ENCODE measurements at regions not wholly inside any gene's neighbourhood (a gene's known extent, or its start where the extent isn't known, plus 50 kb on each side); places are given as distances from the start of the nearest gene placed in this dataset.

DNA sequence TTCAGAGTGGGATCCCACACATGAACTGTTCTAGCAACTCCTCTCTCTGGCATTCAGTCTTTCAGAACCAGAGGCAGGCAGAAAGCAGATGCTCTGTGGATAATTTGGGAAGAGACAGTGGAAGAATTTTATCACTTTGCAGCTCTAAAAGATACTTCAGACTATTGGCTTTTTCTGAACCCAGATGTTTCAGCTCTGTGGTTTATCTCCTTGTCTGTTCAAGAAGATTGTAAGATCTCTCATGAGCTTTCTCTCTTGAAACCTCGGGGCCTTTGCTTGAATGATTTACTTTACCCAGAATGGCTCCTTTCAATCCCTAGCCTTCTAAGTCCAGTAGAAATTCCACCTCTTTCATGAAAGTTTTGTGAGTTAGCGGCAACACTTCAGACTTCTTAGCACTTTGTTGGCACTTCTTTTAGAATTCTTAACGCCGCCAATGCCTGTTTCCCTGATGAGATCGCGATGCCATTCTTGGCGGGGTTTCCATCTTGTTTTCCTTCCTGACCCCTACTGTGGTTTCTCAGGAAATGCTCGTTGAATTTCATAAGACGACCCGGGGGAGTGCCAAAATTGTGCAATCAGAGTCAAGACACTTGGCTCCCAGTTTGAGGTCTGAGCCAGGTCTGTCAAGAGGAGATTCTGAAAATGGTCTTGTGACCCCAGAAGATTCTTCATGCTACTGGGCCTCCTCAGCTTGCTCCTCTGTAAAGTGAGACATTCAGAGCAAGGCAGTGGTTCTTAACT, 107.0 kb upstream of the PRICKLE1 start:
- no peak for DNase-seq

GRCh38 chr12:42695490-42695995, 106.0 kb upstream of the PRICKLE1 start:
- no peak for DNase-seq

DNA sequence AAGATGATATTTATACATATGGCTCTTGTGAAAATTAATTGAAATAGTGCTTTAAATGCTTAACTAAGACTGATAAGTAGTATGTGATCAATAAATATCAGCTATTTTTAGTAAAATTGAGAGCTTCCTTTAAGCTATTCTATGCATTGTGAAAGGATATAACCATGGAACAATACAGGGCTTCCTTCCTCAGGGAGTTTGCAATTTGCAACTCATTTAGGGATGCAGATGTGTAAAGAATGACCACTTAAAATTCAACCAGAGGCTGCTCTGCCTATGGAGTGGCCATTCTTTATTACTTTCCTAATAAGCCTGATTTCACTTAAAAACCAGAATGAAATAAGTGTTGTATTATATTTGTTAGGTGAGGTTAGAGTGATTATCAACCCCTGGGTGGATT, 103.2 kb upstream of the PRICKLE1 start:
- no peak for DNase-seq

- no peak for DNase-seq
Measured at GRCh38 chr12:42691991-42692557, 102.5 kb upstream of the PRICKLE1 start.

DNA sequence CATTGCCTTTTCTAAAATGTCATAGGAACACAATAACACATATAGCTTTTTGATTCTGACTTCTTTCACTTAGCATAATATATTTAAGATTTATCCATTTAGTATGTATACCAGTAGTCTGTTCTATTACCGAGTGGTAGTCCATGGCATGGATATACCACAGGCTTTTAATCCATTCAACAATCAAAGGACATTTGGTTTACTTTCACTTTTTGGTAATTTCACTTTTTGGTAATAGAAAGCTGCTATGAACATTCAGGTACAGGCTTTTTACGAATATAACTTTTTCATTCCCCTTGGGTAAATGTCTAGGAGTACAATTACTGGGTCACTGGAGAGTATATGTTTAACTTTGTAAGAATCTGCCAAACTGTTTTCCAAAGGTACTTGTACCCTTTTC, 100.7 kb upstream of the PRICKLE1 start:
- no peak for DNase-seq

DNA sequence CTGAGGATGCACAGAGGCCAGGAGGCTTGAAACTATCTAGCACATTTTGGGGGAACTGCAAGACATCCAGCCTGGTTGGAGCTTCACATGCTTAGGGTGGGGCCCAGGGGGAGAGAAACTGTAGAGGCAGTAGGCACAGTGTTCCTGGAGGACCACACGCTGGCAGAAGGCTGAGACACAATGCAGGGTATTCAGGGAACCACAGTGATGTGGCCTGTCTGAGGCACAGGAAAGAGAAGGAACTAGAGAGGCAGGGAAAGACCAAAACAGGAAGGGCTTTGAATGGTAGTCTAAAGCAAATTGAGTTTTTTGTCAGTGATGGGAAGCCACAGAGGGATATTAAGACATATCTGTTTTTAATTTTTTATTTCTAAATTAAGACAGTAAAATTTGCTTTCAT, 100.2 kb upstream of the PRICKLE1 start:
- no peak for DNase-seq

DNA sequence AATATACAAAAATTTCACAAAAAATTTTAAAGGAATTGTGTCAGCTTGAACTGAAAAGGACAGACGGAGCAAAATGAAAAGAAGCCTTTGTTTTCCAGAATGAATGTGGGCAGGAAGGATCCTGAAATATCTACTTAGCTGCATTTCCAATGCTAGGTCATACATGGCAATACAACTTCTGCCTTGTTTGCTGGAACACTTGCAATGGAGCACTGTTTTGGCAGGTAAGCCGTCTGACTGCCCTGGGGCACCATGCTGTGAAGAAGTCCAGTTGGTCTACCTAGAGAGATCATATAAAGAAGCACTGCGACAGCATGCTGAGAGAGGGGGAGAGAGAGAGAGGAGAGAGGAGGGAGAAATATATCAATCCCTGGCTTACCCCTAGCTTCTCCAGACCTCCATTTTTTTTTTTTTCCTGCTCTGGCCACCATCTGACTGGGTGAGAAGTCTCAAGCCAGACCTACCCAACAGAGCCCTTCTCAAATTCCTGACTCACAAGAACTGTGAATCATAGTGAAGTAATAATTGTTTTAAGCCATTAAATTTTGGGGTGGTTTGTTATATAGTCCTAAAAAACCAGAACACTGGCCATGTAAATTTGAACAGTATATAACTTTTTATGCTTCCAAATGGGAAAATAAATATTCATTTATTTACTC, 97.1 kb upstream of the PRICKLE1 start:
- no peak for DNase-seq

DNA sequence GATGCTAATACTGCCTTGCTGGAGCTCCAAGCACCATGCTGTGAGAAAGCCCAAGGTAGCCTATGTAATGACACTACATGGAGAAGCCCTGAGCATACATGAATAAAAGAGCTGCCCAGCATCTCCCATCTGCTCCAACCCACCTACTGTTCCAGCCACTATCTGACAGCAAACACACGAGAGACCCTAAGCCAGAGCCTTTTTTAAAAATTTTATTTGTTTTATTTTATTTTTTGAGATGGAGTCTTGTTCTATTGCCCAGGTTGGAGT, 95.2 kb upstream of the PRICKLE1 start:
- no peak for DNase-seq

DNA sequence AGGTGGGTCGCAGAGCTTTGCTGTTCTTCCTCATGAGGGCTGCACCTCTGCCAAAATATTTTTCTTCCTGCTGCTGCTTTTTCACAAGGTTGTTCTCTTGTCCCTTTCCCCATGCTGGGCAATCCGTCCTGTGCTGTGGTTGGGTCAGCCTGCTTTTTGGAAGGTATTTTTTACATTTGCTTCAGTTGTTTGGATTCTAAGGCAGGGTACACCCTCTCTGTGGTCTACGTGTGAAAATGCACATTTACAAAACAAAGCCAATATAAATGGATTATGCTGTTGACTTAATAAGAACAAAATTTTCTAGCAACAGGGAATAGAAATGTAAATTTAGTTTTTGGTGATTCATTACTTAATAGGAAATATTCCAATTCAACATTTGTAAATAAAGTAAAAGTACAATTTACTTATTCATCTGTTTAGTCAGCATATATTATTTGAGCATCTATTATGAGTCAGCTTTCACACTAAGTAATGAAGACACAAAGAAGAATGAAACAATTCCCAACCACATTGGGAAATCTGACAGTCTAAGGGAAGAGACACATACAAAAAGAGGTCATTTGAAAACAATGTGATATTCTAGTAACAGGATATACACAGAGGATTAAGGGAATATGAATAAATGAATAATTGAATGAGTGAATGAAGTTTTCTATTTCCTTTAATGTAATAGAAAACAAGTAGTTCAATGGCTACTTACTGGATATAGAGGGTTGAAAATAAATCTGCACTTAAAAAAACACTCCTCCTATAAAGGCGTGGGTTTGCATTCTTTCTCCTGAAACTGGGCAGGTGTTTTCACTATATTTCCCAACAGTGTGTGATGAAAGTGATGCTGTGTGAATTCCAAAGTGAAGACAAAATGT, 94.6 kb upstream of the PRICKLE1 start:
- DNase-seq: no peak

- no peak for DNase-seq
Measured at GRCh38 chr12:42683266-42683665, 93.7 kb upstream of the PRICKLE1 start.

GRCh38 chr12:42679466-42679865, 89.9 kb upstream of the PRICKLE1 start:
- no peak for DNase-seq

DNA sequence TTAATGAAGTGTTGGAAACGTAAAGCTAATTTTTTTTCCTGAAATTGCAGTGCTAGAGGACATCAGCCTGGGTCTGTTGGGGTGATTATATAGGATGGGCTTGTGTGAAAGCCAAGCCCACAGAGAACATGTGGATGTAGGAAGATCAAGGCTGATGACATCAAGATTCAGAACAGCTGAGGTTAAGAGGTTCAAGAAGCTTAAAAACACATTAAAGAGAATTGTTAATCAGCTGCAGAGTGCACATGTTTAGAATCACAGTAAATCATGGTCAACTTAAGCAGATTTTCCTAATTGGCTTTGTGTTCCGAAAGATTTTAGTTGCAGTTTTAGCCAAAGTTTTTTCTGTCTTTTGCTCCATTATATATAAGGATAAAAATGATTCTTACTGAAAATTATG, 87.9 kb upstream of the PRICKLE1 start:
- no peak for DNase-seq

DNA sequence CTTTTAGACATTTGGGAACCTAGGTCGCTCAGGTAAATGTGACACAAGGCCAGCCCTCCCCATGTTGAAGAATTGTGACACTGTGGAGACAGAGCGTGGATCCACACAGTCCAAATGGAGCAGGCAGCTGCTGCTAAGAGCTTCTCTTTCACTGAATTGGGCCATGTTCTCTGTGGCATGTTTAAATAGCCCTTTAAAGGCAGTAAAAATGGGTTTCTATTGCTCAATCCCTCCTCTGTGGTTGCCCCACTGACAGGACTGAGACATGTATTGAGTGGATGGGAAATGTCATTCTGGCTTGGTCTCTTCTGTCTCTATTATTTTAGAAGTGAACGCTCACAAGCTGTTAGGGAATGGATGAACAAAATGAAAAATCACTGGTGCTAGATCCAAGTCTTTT, 84.0 kb upstream of the PRICKLE1 start:
- DNase-seq: no peak

DNA sequence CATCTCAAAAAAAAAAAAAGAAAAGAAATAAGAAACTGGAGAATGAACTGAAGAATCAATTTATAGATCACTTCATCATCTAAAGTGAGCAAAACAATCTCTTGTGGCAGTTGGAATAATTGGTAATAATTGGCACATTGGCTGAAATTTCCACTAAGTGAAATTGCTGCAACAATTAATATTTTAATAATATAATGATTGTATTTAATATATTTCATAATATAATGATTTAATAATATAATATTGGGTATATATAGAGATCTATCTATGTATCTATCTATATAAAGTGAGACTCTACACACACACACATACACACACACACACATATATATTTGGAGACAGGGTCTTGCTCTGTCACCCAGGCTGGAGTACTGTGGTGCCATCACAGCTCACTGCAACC, 81.2 kb upstream of the PRICKLE1 start:
- DNase-seq: no peak

DNA sequence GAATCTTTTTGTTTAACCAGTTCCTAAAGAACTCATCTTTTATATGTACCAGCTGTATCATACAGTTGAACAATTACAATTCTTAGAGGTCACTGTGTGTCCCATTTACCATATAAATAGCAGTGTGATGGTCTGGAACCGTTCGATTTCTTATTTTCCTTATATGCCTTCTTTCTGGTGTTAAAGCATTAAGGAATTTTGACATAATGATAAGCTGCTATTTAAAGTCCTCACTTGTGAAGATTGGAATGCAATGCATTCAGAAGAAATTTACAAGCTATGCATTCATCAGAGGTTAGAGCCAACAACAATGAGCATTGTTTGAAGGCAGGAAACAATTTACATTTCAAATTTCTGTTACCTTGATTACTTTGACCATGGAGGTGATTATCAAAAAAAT, 80.0 kb upstream of the PRICKLE1 start:
- no peak for DNase-seq

- DNase-seq: no peak
Measured at GRCh38 chr12:42666671-42667243, 77.2 kb upstream of the PRICKLE1 start.

DNA sequence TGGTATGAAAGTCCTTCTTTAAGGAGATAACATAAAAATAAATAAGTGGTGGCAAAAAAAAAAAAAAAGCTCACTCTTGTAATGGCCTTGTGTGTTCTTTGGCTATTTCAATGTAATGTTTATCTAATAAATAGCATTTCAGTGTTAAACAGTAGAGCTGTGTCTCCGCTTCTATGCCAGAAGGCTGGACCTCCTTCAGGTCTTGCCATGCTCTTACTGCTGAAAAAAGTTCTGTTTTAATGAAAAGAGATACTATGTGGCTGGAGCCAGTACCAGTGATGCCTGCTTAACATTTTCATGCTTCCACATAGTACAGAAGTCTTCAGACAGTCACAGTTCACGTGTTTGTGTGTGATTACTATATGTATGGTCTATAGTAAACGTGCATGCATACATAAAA, 74.1 kb upstream of the PRICKLE1 start:
- no peak for DNase-seq

GRCh38 chr12:42660968-42661937, 71.7 kb upstream of the PRICKLE1 start:
- DNase-seq: no peak

DNA sequence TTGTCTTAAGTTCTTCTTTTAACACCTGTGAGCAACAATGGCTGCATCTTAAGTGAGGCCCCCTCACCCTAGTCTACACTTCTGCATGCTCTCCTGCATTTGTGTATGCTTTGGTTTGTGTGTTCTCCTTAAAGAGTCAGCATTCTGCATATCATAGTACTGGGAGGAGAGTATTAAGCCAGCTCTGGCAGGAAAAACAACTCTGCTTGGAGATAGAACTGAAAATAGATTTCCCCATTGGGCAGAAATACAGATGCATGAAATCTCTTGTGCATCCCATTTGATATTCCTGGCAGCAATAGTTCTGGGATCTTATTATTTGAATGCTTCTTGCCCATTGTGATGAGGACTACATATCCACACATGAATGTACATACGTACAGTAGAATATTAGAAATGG, 70.6 kb upstream of the PRICKLE1 start:
- DNase-seq: no peak

- no peak for DNase-seq
Measured at GRCh38 chr12:42652048-42652447, 62.5 kb upstream of the PRICKLE1 start.

DNA sequence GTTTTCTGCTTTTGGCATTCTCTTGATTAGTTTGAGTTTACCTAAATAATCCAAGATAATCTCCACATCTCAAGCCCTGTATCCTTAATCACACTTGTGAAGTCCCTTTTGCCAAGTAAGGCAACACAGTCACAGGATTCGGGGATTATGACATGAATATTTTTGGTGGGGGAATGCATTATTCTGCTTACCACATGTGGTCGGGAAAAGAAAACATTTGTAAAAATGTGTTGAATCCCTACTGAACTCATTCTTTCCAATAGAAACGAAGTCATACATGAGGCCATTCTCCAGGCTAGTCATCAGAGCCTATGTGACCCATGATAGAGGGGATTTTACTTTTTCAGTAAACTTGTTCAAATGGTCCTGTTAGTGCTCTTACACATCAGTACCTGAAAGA, 58.5 kb upstream of the PRICKLE1 start:
- no peak for DNase-seq

Measured in NCI-H526 (cell line).